HG02840 (cell line): ENCODE measurements at regions not wholly inside any gene's neighbourhood (a gene's known extent, or its start where the extent isn't known, plus 50 kb on each side); places are given as distances from the start of the nearest gene placed in this dataset.
A peak's percentile ranks its signal among the peaks of the same experiment; 100 is the strongest.

Experiments
- ATAC-seq: cut with Tn5 transposase; IDR thresholded peaks from one replicate; pipeline ENCODE4 v1.9.1; 2021; ENCODE audit warnings: mild to moderate bottlenecking, moderate library complexity, moderate number of reproducible peaks; ENCODE audit not compliant: unreplicated experiment, low FRiP score

GRCh38 chr2:156647377-156648010, 211.3 kb downstream of the GPD2 start:
- no peak for ATAC-seq

- ATAC-seq, result no peak
These were observed 212.3 kb downstream of the GPD2 start for GRCh38 chr2:156648522-156648921.

GRCh38 chr2:156649596-156649995, 213.4 kb downstream of the GPD2 start:
- ATAC-seq, result no peak

- no peak for ATAC-seq
These were observed 216.5 kb downstream of the GPD2 start for GRCh38 chr2:156652691-156653090.

GRCh38 chr2:156653675-156654074, 217.5 kb downstream of the GPD2 start:
- ATAC-seq, result no peak

GRCh38 chr2:156657809-156658208, 221.6 kb downstream of the GPD2 start:
- no peak for ATAC-seq

- ATAC-seq, result no peak
These were observed 223.5 kb downstream of the GPD2 start for GRCh38 chr2:156659694-156660093.

- peak; percentile 66 for ATAC-seq
These were observed 227.7 kb downstream of the GPD2 start for GRCh38 chr2:156663757-156664409.

- ATAC-seq, result no peak
These were observed 230.1 kb downstream of the GPD2 start for GRCh38 chr2:156666130-156666785.

- no peak for ATAC-seq
These were observed 233.9 kb downstream of the GPD2 start for GRCh38 chr2:156670104-156670503.

GRCh38 chr2:156671706-156672361, 235.7 kb downstream of the GPD2 start:
- ATAC-seq, result no peak

- ATAC-seq, result no peak
These were observed 236.6 kb downstream of the GPD2 start for GRCh38 chr2:156672556-156673332.

GRCh38 chr2:156673333-156673615, 237.1 kb downstream of the GPD2 start:
- ATAC-seq, result no peak

- ATAC-seq, result no peak
These were observed 237.8 kb downstream of the GPD2 start for GRCh38 chr2:156673981-156674380.

GRCh38 chr2:156675896-156676295, 239.7 kb downstream of the GPD2 start:
- ATAC-seq, result no peak

GRCh38 chr2:156679820-156680219, 243.6 kb downstream of the GPD2 start:
- ATAC-seq, result no peak

GRCh38 chr2:156680266-156680665, 244.1 kb downstream of the GPD2 start:
- ATAC-seq, result no peak

GRCh38 chr2:156687126-156687525, 250.9 kb downstream of the GPD2 start:
- no peak for ATAC-seq

- ATAC-seq, result no peak
These were observed 251.5 kb downstream of the GPD2 start for GRCh38 chr2:156687715-156688114.

- no peak for ATAC-seq
These were observed 253.8 kb downstream of the GPD2 start for GRCh38 chr2:156689939-156690338.

- no peak for ATAC-seq
These were observed 254.8 kb downstream of the GPD2 start for GRCh38 chr2:156691014-156691413.
